ENCODE measurements at regions not wholly inside any gene's neighbourhood (a gene's known extent, or its start where the extent isn't known, plus 50 kb on each side); places are given as distances from the start of the nearest gene placed in this dataset.

DNA sequence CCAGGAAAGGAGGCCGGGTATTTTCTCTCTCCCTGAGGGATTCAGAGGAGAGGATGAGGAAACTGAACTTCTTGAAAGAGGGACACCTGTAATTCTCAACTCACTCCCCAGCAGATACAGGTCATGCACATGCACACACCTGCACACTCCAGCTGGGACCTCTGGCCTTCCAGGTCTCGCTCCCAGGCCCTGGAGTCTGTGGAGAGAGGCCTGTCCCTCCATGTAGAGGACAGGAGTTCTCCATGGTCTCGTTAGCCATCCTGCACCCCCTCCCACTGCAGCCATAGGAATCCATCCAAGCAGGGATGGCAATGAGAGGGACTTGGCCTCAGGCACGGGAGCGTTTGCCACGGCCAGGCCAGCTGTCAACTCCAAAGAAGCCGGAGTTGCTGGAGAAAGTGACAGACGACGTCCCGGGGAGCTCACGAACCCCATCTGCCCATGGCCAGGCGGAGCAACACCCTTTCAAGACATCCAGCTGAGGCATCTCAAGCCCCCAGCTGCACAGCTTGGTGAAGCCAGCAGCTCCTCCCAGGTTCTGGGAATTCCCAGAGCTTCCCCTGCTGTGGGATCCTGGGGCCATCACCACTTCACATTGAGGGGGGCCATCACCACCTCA is 223.3 kb downstream of the UACA start:
- no peak overlapping the region for H3K4me3 ChIP-seq (ENCODE audit: control insufficient read depth, low read depth, low read length)
- no peak for DNase-seq (ENCODE audit: low read depth)
- TF ChIP-seq, protein P1, sequence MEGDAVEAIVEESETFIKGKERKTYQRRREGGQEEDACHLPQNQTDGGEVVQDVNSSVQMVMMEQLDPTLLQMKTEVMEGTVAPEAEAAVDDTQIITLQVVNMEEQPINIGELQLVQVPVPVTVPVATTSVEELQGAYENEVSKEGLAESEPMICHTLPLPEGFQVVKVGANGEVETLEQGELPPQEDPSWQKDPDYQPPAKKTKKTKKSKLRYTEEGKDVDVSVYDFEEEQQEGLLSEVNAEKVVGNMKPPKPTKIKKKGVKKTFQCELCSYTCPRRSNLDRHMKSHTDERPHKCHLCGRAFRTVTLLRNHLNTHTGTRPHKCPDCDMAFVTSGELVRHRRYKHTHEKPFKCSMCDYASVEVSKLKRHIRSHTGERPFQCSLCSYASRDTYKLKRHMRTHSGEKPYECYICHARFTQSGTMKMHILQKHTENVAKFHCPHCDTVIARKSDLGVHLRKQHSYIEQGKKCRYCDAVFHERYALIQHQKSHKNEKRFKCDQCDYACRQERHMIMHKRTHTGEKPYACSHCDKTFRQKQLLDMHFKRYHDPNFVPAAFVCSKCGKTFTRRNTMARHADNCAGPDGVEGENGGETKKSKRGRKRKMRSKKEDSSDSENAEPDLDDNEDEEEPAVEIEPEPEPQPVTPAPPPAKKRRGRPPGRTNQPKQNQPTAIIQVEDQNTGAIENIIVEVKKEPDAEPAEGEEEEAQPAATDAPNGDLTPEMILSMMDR (IDR thresholded peaks at IDR 0.05; ENCODE audit: control insufficient read depth, insufficient read depth, low read depth, low read length, missing control alignments), result no peak

DNA sequence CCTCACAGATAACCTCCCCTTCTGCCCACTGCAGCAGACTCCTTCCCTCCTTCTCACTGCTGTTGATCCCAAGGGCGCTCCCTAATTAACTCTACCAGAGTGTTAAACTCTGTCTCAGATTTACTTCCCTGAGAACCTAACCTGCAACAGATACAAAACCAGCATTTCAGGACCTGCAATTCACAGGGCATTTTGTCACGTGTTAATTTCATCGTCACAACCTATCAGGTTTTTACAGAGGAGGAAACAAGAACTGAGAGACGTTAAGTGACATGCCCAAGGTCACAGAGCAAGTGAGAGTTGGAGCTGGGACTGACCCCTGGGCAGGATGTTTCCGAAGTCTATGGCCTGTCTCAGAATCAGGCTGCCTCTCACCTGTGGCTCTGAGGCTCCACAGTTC is 223.9 kb downstream of the UACA start:
- no peak for DNase-seq (ENCODE audit: low read depth)
- H3K4me3 ChIP-seq (ENCODE audit: control insufficient read depth, low read depth, low read length), result no peak overlapping the region
- TF ChIP-seq, protein P1 (IDR thresholded peaks at IDR 0.05; ENCODE audit: control insufficient read depth, insufficient read depth, low read depth, low read length, missing control alignments), result no peak

DNA sequence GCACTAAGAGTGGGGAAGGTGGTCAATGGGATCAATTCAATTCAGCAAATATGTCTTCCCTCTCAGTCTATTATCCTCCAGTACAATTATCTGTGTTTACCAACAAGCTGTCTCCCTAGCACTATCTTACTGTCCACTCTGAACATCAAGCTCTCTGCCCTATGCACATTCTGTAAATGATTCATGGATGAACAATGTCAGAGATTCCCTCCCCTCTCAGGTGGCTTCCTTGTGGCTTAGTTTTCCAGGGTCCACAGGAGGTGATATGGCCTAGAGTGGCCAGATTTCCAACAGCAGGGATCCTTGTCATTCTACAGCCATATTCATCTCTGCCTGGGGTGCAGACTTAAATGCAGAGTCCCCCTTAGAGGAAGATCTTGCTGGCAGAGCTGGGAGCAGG is 225.1 kb downstream of the UACA start:
- no peak for DNase-seq (ENCODE audit: low read depth)

DNA sequence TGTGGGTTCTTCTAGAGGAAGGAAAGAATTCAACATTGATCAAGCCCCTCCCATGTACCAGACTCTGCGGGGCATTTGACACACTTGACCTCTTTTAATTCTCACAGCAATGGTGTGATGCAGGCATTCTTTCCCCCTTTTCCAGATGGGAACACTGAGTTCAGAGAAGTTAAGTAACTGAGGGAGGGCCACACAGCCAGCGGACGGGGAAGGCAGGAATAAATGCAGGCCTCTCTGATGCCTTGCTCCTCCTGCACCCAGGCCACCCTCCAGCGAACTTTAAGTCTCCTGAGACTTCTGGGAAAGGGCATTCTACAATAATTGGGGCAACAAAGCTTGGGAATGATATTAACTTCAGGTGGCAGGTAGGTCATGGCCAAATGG is 227.4 kb downstream of the UACA start:
- DNase-seq (ENCODE audit: low read depth), result no peak
- TF ChIP-seq, protein P1 (IDR thresholded peaks at IDR 0.05; ENCODE audit: control insufficient read depth, insufficient read depth, low read depth, low read length, missing control alignments), result no peak
- no peak overlapping the region for H3K4me3 ChIP-seq (ENCODE audit: control insufficient read depth, low read depth, low read length)

More for the DNA sequence above, 225.1 kb downstream of the UACA start:
- TF ChIP-seq, protein P1 (IDR thresholded peaks at IDR 0.05; ENCODE audit: control insufficient read depth, insufficient read depth, low read depth, low read length, missing control alignments), result no peak
- no peak overlapping the region for H3K4me3 ChIP-seq (ENCODE audit: control insufficient read depth, low read depth, low read length)

DNA sequence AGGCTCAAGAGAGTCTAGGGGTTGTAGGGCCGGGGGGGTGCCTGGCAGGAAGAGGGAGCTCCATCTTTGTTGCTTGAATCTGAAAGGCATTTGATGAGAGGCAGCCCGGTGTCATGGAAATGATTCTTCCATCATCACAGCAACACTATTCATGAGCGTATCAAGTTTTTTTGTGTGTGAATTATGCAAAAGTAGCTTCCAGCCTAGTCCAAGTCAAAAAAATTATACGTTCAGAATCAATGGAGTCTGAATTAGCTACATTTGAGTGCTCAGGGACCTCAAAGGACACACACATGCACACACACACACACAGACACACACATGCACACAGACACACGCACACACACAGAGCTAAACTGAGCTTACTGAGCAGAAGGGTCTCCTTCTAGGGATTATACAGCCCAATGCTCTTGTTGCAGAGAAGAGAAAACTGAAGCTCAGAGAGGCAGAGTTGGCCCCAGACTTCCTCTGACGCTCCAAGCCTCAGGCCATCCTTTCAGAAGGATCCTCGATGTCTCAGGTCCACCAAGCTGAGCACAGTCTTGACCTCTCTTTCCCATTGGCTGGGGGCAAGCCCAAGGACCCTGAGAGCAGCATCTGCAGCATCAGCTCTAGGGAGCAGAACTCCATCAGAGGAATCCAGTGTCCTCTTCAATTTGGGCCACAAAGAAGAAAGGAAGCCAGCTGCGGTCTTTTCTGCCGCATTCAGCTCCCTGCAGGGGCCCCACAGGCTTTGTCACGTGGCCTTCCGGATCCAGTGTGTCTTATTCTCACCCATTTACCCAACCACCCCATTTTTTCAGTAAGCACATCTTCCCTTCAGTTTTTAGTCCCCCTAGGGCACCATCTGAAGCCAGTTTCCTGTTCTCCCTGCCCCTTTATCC is 228.0 kb downstream of the UACA start:
- H3K4me3 ChIP-seq (ENCODE audit: control insufficient read depth, low read depth, low read length), result no peak overlapping the region
- TF ChIP-seq, protein P1 (IDR thresholded peaks at IDR 0.05; ENCODE audit: control insufficient read depth, insufficient read depth, low read depth, low read length, missing control alignments), result no peak
- no peak for DNase-seq (ENCODE audit: low read depth)

DNA sequence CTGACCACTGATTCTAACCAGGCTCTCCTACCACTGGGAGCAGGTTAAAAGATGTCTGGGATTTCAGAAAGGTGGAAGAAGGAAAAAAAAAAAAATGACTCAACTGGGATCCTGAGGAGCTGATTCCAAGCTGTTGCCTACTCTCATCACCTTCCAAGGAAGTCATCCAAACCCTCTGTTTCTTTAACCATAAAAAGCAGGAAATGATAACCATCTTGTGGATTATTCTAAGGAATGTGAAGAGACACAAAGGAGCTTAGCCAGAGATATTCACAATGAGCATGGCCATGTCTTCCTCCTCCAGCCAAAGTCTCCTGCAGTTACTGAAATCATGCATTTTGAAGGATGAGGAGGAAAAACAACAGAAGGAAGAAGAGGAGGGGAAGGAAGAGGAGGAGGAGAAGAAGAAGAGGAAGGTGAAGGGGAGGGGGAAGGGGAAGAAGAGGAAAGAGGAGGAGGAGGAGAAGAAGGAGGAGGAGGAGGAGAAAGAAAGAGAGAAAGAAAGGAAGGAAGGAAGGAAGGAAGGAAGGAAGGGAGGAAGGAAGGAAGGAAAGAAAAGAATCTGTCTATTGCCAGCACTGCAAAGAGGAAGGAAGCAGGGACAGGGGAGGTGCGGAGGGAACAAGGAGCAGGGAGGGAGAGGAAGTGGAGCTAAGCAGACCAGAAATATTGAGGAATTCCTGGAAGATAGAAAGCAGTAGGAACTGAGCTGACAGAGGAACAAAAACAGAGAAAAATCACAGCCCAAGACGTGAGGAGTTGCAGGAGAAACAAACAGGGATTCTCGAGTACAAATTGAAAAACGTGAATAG is 229.2 kb downstream of the UACA start:
- TF ChIP-seq, protein P1 (IDR thresholded peaks at IDR 0.05; ENCODE audit: control insufficient read depth, insufficient read depth, low read depth, low read length, missing control alignments), result no peak
- peak; percentile 18 for DNase-seq (ENCODE audit: low read depth)
- no peak overlapping the region for H3K4me3 ChIP-seq (ENCODE audit: control insufficient read depth, low read depth, low read length)

Measured in AG09309 (cell line).